Ishikawa (cell line): ENCODE measurements at regions not wholly inside any gene's neighbourhood (a gene's known extent, or its start where the extent isn't known, plus 50 kb on each side); places are given as distances from the start of the nearest gene placed in this dataset.

Source experiments
- CEBPB ChIP-seq: IDR thresholded peaks from 2 replicates; pipeline ENCODE4 v1.6.1; 2012
- CREB1 ChIP-seq: IDR thresholded peaks from 2 replicates; pipeline ENCODE4 v1.6.1; 2012; ENCODE audit warnings: low read depth
- EGR1 ChIP-seq: IDR thresholded peaks from 2 replicates; pipeline ENCODE4 v1.6.1; 2012
- EP300 ChIP-seq: IDR thresholded peaks from 2 replicates; pipeline ENCODE4 v1.6.1; 2012; ENCODE audit warnings: borderline replicate concordance
- FOXM1 ChIP-seq: IDR thresholded peaks from 2 replicates; pipeline ENCODE4 v1.6.1; 2012; ENCODE audit warnings: low read depth, borderline replicate concordance
- NFIC ChIP-seq: IDR thresholded peaks from 2 replicates; pipeline ENCODE4 v1.6.1; 2012
- RAD21 ChIP-seq: IDR thresholded peaks from 2 replicates; pipeline ENCODE4 v1.6.1; 2012; ENCODE audit warnings: low read depth
- TAF1 ChIP-seq: IDR thresholded peaks from 2 replicates; pipeline ENCODE4 v1.6.1; 2012; ENCODE audit warnings: low read depth, mild to moderate bottlenecking
- TCF12 ChIP-seq: IDR thresholded peaks from 2 replicates; pipeline ENCODE4 v1.6.1; 2012; ENCODE audit warnings: low read depth
- TEAD4 ChIP-seq: IDR thresholded peaks from 2 replicates; pipeline ENCODE4 v1.6.1; 2012
- YY1 ChIP-seq: IDR thresholded peaks from 2 replicates; pipeline ENCODE4 v1.6.1; 2012; ENCODE audit warnings: low read depth
- ZBTB7A ChIP-seq: IDR thresholded peaks from 2 replicates; pipeline ENCODE4 v1.6.1; 2012; ENCODE audit warnings: low read depth
- TF ChIP-seq, protein P1 (sequence below): IDR thresholded peaks from 2 replicates; pipeline ENCODE4 v1.6.1; 2012
- TF ChIP-seq, protein P2 (sequence below): IDR thresholded peaks from 2 replicates; pipeline ENCODE4 v1.6.1; 2012; ENCODE audit warnings: low read depth, mild to moderate bottlenecking
- TF ChIP-seq, protein P3 (sequence below): IDR thresholded peaks from 2 replicates; pipeline ENCODE4 v1.6.1; 2012

DNA sequence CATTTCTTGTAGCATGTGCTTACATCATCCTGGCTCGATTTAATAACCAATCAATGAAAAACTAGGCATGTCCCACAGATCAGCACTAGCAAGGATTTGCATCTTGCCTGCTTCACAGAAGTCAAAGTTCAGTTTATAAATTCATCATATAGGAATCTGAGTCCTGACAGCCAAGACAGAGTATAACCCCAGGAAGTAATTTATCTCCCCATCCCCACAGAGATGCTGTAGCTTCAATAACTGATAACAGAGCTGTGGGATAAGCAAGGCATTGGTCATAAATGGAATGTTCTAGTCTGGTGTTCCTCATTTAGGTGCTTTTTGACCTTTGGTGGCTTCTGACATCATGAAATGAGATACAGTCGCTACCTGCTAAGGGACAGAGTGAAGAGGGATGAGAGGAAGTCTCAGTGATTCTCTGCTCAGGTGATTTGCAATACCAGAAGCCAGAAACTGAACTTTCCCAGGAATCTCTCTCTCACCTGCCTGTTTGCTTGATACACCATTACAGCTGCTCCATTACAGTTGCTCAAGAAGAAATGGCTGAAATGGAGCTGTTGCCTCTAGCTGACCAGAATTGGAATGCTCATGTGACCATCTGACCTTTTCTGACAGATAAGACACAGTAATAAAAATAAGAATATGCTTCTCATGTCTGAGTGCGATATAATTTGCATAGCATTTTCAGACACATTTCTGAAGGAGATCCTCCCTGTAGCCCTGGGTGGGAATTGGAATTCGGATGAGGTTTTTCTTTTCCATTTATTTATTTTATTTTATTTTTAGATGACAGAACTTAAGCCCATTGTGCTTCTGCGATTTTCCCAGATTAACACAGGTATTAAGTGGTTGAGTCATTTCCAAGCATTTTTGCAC is 217.1 kb upstream of the KCNMB2 start:
- TF ChIP-seq TEAD4 (no peak), YY1 (no peak), CEBPB (no peak), RAD21 (no peak), FOXM1 (no peak), EP300 (no peak), EGR1 (no peak), ZBTB7A (no peak), TCF12 (no peak)
- TF ChIP-seq, protein P1, sequence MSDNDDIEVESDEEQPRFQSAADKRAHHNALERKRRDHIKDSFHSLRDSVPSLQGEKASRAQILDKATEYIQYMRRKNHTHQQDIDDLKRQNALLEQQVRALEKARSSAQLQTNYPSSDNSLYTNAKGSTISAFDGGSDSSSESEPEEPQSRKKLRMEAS = no peak
- TF ChIP-seq, protein P2, sequence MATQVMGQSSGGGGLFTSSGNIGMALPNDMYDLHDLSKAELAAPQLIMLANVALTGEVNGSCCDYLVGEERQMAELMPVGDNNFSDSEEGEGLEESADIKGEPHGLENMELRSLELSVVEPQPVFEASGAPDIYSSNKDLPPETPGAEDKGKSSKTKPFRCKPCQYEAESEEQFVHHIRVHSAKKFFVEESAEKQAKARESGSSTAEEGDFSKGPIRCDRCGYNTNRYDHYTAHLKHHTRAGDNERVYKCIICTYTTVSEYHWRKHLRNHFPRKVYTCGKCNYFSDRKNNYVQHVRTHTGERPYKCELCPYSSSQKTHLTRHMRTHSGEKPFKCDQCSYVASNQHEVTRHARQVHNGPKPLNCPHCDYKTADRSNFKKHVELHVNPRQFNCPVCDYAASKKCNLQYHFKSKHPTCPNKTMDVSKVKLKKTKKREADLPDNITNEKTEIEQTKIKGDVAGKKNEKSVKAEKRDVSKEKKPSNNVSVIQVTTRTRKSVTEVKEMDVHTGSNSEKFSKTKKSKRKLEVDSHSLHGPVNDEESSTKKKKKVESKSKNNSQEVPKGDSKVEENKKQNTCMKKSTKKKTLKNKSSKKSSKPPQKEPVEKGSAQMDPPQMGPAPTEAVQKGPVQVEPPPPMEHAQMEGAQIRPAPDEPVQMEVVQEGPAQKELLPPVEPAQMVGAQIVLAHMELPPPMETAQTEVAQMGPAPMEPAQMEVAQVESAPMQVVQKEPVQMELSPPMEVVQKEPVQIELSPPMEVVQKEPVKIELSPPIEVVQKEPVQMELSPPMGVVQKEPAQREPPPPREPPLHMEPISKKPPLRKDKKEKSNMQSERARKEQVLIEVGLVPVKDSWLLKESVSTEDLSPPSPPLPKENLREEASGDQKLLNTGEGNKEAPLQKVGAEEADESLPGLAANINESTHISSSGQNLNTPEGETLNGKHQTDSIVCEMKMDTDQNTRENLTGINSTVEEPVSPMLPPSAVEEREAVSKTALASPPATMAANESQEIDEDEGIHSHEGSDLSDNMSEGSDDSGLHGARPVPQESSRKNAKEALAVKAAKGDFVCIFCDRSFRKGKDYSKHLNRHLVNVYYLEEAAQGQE = no peak
- TF ChIP-seq, protein P3, sequence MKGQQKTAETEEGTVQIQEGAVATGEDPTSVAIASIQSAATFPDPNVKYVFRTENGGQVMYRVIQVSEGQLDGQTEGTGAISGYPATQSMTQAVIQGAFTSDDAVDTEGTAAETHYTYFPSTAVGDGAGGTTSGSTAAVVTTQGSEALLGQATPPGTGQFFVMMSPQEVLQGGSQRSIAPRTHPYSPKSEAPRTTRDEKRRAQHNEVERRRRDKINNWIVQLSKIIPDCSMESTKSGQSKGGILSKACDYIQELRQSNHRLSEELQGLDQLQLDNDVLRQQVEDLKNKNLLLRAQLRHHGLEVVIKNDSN = no peak

DNA sequence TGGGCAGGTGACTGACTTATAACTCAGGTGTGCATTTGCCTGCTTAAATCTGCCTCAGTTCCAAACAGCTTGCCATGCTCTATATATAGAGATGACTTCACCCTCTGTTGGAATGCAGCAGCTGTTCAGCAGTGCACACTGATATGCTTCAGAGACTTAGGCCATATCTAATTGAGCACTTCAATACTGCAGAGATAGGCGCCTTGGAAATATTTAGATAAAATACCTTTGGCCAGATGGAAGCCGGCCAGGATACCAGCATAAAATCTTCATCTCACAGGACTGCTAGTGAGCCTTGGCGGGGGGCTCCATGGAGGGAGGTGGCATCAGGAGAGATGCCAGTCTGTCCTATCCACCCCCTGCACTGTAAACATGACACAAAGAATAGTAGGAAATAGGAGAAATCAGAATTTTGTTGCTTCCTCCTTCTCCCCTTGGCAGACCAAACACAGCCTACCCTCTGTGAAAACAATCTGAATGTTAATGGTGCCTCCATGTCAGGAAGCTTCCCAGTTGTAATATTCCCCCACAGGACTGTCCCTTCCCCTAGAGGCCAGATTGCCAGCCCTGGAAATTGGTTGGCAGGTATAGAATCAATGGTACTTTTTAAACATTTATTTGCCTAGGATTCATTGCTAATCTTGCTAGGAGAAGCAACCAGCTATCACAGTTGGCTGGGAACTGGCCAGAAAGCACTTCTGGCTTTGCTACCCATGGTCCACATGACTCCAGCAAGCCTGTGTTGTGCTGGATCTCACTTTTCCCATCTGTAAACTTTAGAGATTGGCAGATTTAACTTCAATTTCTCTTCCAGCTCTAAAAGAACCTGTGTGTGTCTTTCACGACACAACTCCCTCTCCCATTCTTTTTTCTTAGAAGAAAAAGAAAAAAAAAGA is 215.5 kb upstream of the KCNMB2 start:
- TF ChIP-seq YY1 (no peak), TEAD4 (peak; percentile 87), CREB1 (no peak), RAD21 (no peak), EP300 (no peak), TAF1 (no peak), FOXM1 (no peak), NFIC (0 out of 2 replicates have a peak, but pooled peaks have one; percentile 15), TCF12 (no peak), CEBPB (no peak), EGR1 (no peak), ZBTB7A (no peak)
- TF ChIP-seq, protein P3 = no peak
- TF ChIP-seq, protein P2 = no peak
- TF ChIP-seq, protein P1 = peak; percentile 41

DNA sequence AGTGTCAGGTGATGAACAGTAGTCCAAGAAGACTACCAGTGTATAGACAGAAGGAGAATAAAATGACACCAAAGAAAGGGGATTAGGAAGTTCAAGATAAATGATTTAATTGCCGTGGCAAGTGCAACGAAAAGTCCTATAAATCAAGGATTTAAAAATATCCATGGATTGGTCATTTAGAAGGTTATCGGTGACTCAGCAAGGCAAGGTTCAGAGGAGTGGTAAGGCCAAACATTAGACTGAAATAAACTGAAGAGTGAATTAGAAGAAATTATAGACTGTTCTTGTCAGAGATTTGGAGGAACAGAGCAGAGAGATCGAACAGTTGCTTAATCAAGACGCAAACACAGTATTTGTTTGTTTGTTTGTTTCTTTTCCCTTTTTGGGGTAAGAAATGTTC is 211.9 kb upstream of the KCNMB2 start:
- TF ChIP-seq EGR1 = no peak
- TF ChIP-seq TAF1 = no peak
- no peak for TF ChIP-seq TCF12
- TF ChIP-seq FOXM1 = no peak
- TF ChIP-seq, protein P3 = no peak
- TF ChIP-seq, protein P1 = no peak
- TF ChIP-seq, protein P2 = no peak
- TF ChIP-seq TEAD4 = no peak
